HepG2 (cell line): ENCODE measurements at regions not wholly inside any gene's neighbourhood (a gene's known extent, or its start where the extent isn't known, plus 50 kb on each side); places are given as distances from the start of the nearest gene placed in this dataset.

Experiments used
- ATAC-seq: fragments of 200-7000 bp; cut with Tn5 transposase; 3 replicates; pipeline ENCODE4 v1.9.1; 2020; ENCODE audit warnings: mild to moderate bottlenecking, moderate library complexity
- BruUV-seq: library from RNA; stranded (reverse); fragments of 400-500 nt; replicated peaks from 2 replicates; lab custom pipeline; 2021; lab: Mats Ljungman, UMichigan
- CTCF ChIA-PET: fragments of 300-600 bp; formaldehyde crosslinking; extraction: SDS; loops from one replicate; lab custom pipeline; 2021; ENCODE audit warnings: low total read pairs, inconsistent platforms, low intra/inter-chr PET ratio; lab: Yijun Ruan, JAX
- POLR2A ChIA-PET: fragments of 350-600 bp; sonication (Branson Sonifier 250); formaldehyde crosslinking; loops from one replicate; lab custom pipeline; 2020; ENCODE audit warnings: antibody characterized with exemption, inconsistent platforms; lab: Yijun Ruan, JAX
- DNase-seq: peaks from one replicate; pipeline ENCODE4 v3.0.0-alpha.2; 2015; ENCODE audit warnings: low spot score
- FAIRE-seq: peaks from 3 replicates; lab custom pipeline; 2011; peaks lifted over from hg19 to GRCh38; lab: Jason Lieb, UNC
- H2AFZ ChIP-seq: one replicate; pipeline ENCODE4 v1.6.1; 2011; ENCODE audit warnings: low read length, inconsistent platforms
- H3K27ac ChIP-seq: fragments of 300-600 bp; 3 replicates; pipeline ENCODE4 v1.8.0; 2011; ENCODE audit warnings: mixed run types, mild to moderate bottlenecking, mixed read lengths, low read length, inconsistent platforms; ENCODE audit not compliant: insufficient read depth; ENCODE audit errors: extremely low read length
- H3K27me3 ChIP-seq, 2 experiments: fragments of 200-600 bp in 1 of 2; 2 replicates in 1 of 2; 3 replicates in 1 of 2; pipeline versions ENCODE4 v1.6.0 to v1.8.0; 2011; ENCODE audit warnings: low read length in 2 of 2, mild to moderate bottlenecking in 2 of 2, moderate library complexity in 2 of 2, inconsistent platforms in 1 of 2; ENCODE audit not compliant: insufficient read depth in 2 of 2, control insufficient read depth in 1 of 2
- H3K36me3 ChIP-seq, 2 experiments: fragments of 200-600 bp in 1 of 2; replicated peaks in 1 of 2; 2 replicates in 1 of 2; 3 replicates in 1 of 2; pipeline versions ENCODE4 v1.5.1 to v1.8.0; 2011; ENCODE audit warnings: low read length in 2 of 2, inconsistent platforms in 1 of 2; ENCODE audit not compliant: insufficient read depth in 2 of 2, control insufficient read depth in 1 of 2
- H3K4me1 ChIP-seq: 2 replicates; pipeline ENCODE4 v1.5.1; 2012; ENCODE audit warnings: low read length, inconsistent platforms; ENCODE audit not compliant: insufficient read depth
- H3K4me2 ChIP-seq: 2 replicates; pipeline ENCODE4 v1.6.0; 2011; ENCODE audit warnings: low read depth, low read length, inconsistent platforms
- H3K4me3 ChIP-seq, 3 experiments: fragments of 200-600 bp in 1 of 3; sonication (generic), shearing (Covaris generic) in 1 of 3; replicated peaks in 1 of 3; 2 replicates each; pipeline ENCODE4 v1.5.1; 2011 to 2016; ENCODE audit warnings: low read length in 3 of 3, inconsistent platforms in 2 of 3, low read depth in 2 of 3, mild to moderate bottlenecking in 2 of 3, control low read depth in 1 of 3, mixed read lengths in 1 of 3; ENCODE audit not compliant: insufficient read depth in 1 of 3
- H3K79me2 ChIP-seq: one replicate; pipeline ENCODE4 v1.6.1; 2011; ENCODE audit warnings: low read length, inconsistent platforms; ENCODE audit not compliant: insufficient read depth
- H3K9ac ChIP-seq: 2 replicates; pipeline ENCODE4 v1.6.0; 2011; ENCODE audit warnings: mild to moderate bottlenecking, low read depth, low read length, inconsistent platforms; ENCODE audit not compliant: insufficient read depth
- H3K9me3 ChIP-seq: 2 replicates; pipeline ENCODE4 v1.5.1; 2012; ENCODE audit warnings: mild to moderate bottlenecking, low read length
- H4K20me1 ChIP-seq: 2 replicates; pipeline ENCODE4 v1.6.0; 2011; ENCODE audit warnings: inconsistent platforms, mild to moderate bottlenecking, low read length, moderate library complexity; ENCODE audit not compliant: insufficient read depth
- GABPA ChIP-seq, 2 experiments: IDR thresholded peaks; 2 replicates each; pipeline ENCODE4 v1.6.1; 2011 to 2016; ENCODE audit warnings: low read depth in 2 of 2, low read length in 1 of 2, missing biosample characterization in 1 of 2, missing genetic modification characterization in 1 of 2
- KAT7 ChIP-seq: IDR thresholded peaks from 2 replicates; pipeline ENCODE4 v1.6.1; 2018; ENCODE audit warnings: borderline replicate concordance, missing compliant biosample characterization
- NAIF1 ChIP-seq: sonication (generic); formaldehyde crosslinking; IDR thresholded peaks from 2 replicates; pipeline ENCODE4 v1.5.0; 2020; ENCODE audit warnings: mild to moderate bottlenecking, missing genetic modification reagents, borderline replicate concordance
- TERF1 ChIP-seq: sonication (generic); formaldehyde crosslinking; IDR thresholded peaks from 2 replicates; pipeline ENCODE4 v1.8.0; 2022; ENCODE audit warnings: mild to moderate bottlenecking, missing genetic modification reagents, moderate library complexity
- ZNF333 ChIP-seq: sonication (generic); formaldehyde crosslinking; IDR thresholded peaks from 2 replicates; pipeline ENCODE4 v1.4.0; 2020; ENCODE audit warnings: mild to moderate bottlenecking, missing genetic modification reagents, borderline replicate concordance
- WGBS: methylation state at CpG from one replicate; pipeline ENCODE4 v1.1.6; 2017; ENCODE audit warnings: low lambda C conversion rate; 5-methylcytosine and 5-hydroxymethylcytosine counted together
- in situ Hi-C: cut with HindIII; loops from 2 replicates; pipeline ENCODE4 v1.10.0; 2017; ENCODE audit warnings: low pct_unique_long_range_greater_than_20kb; ENCODE audit not compliant: extremely low pct_ligation_motif_present
- intact Hi-C: fragments of 100-400 bp; cut with micrococcal nuclease; formaldehyde crosslinking; loops from one replicate; pipeline ENCODE4 v1.10.0; 2022; ENCODE audit not compliant: unreplicated experiment
- TF ChIP-seq, protein P1 (sequence below): sonication (generic); formaldehyde crosslinking; conservative IDR thresholded peaks from 2 replicates; pipeline ENCODE4 v1.4.0; 2020; ENCODE audit warnings: missing genetic modification reagents
- TF ChIP-seq, protein P2 (sequence below): sonication (generic); formaldehyde crosslinking; IDR thresholded peaks from 2 replicates; pipeline ENCODE4 v1.9.0; 2021; ENCODE audit warnings: missing genetic modification reagents, borderline replicate concordance

DNA sequence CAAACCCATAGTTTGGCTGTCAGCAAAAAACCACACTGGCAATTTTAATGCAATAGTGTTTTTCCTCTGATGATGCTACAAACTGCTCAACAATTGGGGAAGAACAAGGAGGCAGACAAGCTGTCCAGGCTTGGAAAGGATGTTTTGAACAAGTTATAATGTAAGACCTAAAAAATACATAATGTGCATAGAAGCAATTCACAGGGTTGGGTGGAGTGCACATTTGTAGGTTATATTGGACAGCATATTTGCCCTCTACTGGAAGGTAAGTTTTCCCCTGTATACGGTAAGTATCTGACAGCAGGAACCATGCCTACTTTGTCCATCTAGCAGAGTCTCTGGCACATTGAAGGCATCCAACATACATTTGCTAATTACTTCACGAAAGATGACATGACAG is 114.3 kb upstream of the PUM3 start (continued):
- no peak for TF ChIP-seq TERF1 (CRISPR knock-in tag)
- TF ChIP-seq KAT7 (CRISPR knock-in tag), result no peak
- TF ChIP-seq, protein P1, sequence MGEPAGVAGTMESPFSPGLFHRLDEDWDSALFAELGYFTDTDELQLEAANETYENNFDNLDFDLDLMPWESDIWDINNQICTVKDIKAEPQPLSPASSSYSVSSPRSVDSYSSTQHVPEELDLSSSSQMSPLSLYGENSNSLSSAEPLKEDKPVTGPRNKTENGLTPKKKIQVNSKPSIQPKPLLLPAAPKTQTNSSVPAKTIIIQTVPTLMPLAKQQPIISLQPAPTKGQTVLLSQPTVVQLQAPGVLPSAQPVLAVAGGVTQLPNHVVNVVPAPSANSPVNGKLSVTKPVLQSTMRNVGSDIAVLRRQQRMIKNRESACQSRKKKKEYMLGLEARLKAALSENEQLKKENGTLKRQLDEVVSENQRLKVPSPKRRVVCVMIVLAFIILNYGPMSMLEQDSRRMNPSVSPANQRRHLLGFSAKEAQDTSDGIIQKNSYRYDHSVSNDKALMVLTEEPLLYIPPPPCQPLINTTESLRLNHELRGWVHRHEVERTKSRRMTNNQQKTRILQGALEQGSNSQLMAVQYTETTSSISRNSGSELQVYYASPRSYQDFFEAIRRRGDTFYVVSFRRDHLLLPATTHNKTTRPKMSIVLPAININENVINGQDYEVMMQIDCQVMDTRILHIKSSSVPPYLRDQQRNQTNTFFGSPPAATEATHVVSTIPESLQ, result no peak
- TF ChIP-seq, protein P2, sequence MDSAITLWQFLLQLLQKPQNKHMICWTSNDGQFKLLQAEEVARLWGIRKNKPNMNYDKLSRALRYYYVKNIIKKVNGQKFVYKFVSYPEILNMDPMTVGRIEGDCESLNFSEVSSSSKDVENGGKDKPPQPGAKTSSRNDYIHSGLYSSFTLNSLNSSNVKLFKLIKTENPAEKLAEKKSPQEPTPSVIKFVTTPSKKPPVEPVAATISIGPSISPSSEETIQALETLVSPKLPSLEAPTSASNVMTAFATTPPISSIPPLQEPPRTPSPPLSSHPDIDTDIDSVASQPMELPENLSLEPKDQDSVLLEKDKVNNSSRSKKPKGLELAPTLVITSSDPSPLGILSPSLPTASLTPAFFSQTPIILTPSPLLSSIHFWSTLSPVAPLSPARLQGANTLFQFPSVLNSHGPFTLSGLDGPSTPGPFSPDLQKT (CRISPR knock-in tag), result no peak
- TF ChIP-seq ZNF333 (CRISPR knock-in tag), result no peak

DNA sequence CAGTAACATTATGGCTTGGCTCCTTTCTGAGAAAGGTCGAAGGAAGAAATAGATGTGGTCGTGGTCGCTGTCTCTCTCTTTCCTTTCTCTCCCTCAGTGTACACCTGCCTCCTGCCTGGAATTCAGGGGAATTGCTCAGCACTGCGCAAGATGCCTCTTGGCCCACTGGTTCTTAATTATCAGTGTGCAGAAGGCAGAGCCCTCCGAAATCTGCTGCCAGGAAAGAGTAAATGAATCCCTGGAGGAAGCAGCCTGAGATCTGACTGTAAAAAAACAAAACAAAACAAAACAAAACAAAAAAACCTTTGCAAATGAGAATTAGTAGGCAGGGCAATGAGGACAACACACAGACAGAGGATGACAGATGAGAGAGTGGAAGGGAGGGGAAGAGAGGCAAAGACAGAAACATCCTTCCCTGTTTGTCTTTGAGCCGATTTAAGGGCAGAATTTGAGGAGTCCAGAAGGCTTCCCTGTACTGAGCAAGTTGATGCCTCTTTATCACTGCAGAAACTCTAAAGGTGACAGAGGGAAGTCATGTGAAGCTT is 113.8 kb upstream of the PUM3 start:
- Histone ChIP-seq H3K9ac (no peak overlapping the region), H2AFZ (no peak overlapping the region), H3K27me3 (no peaks in the 10 kb centered on the region), H4K20me1 (no peaks in the 10 kb centered on the region), H3K36me3 (no peaks in the 10 kb centered on the region), H3K27ac (no peak overlapping the region), H3K4me2 (no peak overlapping the region), H3K4me1 (no peaks in the 10 kb centered on the region), H3K9me3 (no peaks in the 10 kb centered on the region), H3K79me2 (no peaks in the 10 kb centered on the region), H3K4me3 (no peak overlapping the region)
- DNase-seq, result no peak
- no peak for TF ChIP-seq NAIF1 (CRISPR knock-in tag)
- no peak for TF ChIP-seq GABPA (IDR thresholded peaks at IDR 0.05; ENCODE audit: low read depth, low read length)
- no peak for TF ChIP-seq GABPA (CRISPR knock-in tag; IDR thresholded peaks at IDR 0.05; ENCODE audit: low read depth)
- WGBS, result 34% methylated on average over 6 of the region's 6 CpGs
- intact Hi-C loops (no loop called here), in situ Hi-C loops (no loop called here)
- BruUV-seq, result no TSS peak
- no peak for FAIRE-seq
- ChIA-PET CTCF (no interaction called here), POLR2A (no interaction called here)
- no peak for ATAC-seq
